Esophagus muscularis mucosa (tissue), 4 donors: ENCODE measurements at regions not wholly inside any gene's neighbourhood (a gene's known extent, or its start where the extent isn't known, plus 50 kb on each side); places are given as distances from the start of the nearest gene placed in this dataset.

ENCODE experiments used
- DNase-seq: peaks from one replicate; pipeline ENCODE4 v3.0.0-alpha.2; 2017; ENCODE audit errors: extremely low spot score
- H3K27ac ChIP-seq, 4 donors: fragments of 200-600 bp; sonication (generic); replicated peaks in 1 of 4; 1 replicate in 3 of 4; 2 replicates in 1 of 4; pipeline ENCODE4 v1.5.1; 2016 to 2019; ENCODE audit warnings: mild to moderate bottlenecking in 1 of 4
- H3K27me3 ChIP-seq, 4 donors: fragments of 200-600 bp; sonication (generic); one replicate each; pipeline versions ENCODE4 v1.5.1 to v1.6.0; 2016 to 2019
- H3K36me3 ChIP-seq, 4 donors: fragments of 200-600 bp; sonication (generic); one replicate each; pipeline ENCODE4 v1.5.1; 2016 to 2019
- H3K4me1 ChIP-seq, 4 donors: fragments of 200-600 bp; sonication (generic); one replicate each; pipeline ENCODE4 v1.5.1; 2016 to 2019
- H3K4me3 ChIP-seq, 4 donors: fragments of 200-600 bp; sonication (generic); 1 replicate in 2 of 4; 2 replicates in 2 of 4; pipeline ENCODE4 v1.5.1; 2016 to 2019; ENCODE audit warnings: mild to moderate bottlenecking in 4 of 4, moderate library complexity in 1 of 4
- H3K9me3 ChIP-seq, 4 donors: fragments of 200-600 bp; sonication (generic); 1 replicate in 3 of 4; 2 replicates in 1 of 4; pipeline ENCODE4 v1.5.1; 2016 to 2019
- EP300 ChIP-seq: sonication (generic); formaldehyde crosslinking; IDR thresholded peaks from one replicate; pipeline ENCODE4 v1.6.1; 2017; ENCODE audit warnings: antibody characterized with exemption
- POLR2A ChIP-seq: fragments of 450-650 bp; IDR thresholded peaks from one replicate; pipeline ENCODE4 v1.6.1; 2017; ENCODE audit warnings: antibody characterized with exemption, moderate library complexity, mild to moderate bottlenecking, low read depth
- POLR2AphosphoS5 ChIP-seq, 2 donors: sonication (generic); formaldehyde crosslinking; IDR thresholded peaks; one replicate each; pipeline ENCODE4 v1.6.1; 2017; ENCODE audit warnings: antibody characterized with exemption in 2 of 2
- WGBS: methylation state at CpG from one replicate; pipeline ENCODE4 v1.1.5; 2018; 5-methylcytosine and 5-hydroxymethylcytosine counted together
- intact Hi-C: fragments of 100-400 bp; cut with DNase I; formaldehyde crosslinking; loops from one replicate; pipeline ENCODE4 v1.15.1; 2023
- TF ChIP-seq, protein P1 (sequence below), 3 experiments: fragments of 200-600 bp in 2 of 3; fragments of 450-650 bp in 1 of 3; sonication (generic) in 2 of 3; IDR thresholded peaks; one replicate each; pipeline ENCODE4 v1.5.1; 2017 to 2019; ENCODE audit warnings: antibody characterized with exemption in 3 of 3, mild to moderate bottlenecking in 2 of 3, moderate library complexity in 1 of 3

DNA sequence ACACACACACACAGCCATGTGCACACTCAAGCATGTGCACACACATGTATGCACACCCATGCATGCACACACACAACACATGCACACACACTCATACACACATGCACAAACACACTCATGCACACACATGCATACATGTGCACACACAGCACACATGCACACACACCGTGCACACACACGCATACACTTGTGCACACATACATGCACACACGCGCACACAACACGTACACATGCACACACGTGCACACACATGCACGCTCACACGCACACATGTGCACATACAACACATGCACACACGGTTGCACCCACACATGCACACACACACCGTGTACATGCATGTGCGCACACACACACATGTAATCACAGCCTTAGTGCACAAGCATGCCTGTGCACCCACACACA lies 230.4 kb upstream of the GSE1 start:
- DNase-seq: no peak
- Histone ChIP-seq H3K4me1 (peaks cover 20 to 72% (median 69%) of the 10 kb centered on the region in 4 donors), H3K27ac (no peak overlapping the region), H3K4me3 (no peak overlapping the region), H3K9me3 (no peaks in the 10 kb centered on the region), H3K27me3 (no peaks in the 10 kb centered on the region), H3K36me3 (no peaks in the 10 kb centered on the region)
- WGBS: 95% methylated on average over 11 of the region's 11 CpGs
- TF ChIP-seq POLR2A (no peak), EP300 (no peak), POLR2AphosphoS5 (IDR thresholded peaks at IDR 0.05) (no peak)
- intact Hi-C loops: no loop called here

DNA sequence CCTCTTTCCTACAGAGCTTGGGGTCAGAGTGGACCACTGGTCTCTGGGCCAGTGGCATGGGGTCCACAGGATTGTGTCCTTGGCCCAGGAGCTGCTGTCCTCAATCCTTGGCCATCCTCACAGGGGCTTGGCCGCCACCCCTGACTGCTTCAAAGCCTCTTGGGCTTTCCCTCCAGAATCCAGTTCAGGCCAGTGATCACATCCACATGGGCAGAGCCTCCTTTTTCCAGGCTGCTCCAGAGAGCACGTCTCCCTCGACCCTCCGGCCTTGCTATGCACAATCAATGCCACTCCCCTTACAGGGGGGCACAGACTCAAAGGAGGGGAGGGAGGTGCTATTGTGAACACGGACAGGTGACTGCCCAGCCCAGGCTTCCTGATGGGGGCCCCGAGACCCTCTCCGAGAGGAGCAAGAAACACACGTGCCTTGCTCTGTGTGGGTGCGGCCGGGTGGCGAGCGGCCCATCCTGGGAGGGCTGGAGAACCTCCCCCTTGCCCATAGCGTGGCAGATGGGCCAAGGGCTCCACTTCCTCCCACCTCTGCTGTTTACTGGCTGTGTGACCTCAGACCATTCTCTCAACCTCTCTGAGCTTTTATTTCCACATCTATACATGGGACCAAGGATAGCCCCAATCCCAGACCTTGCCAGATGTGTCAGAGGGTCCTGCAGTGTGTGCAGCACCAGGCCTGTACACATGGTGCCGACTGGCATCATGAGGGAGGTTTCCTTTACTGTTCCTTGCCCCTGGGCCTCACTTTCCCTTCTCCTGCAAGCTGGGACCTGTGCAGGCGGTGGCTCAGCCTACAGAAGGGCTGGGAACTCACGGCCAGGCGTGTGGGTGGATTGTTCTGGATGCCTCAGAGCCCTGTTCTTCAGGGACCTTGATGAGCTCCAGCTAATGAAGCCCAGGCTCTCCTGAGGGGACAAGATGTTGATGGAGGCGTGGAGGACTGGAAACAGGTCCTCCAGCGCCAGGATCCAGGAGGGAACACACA lies 229.0 kb upstream of the GSE1 start:
- Histone ChIP-seq H3K36me3 (no peaks in the 10 kb centered on the region), H3K27me3 (no peaks in the 10 kb centered on the region), H3K27ac (no peak overlapping the region), H3K4me1 (peaks cover 8 to 58% (median 55%) of the 10 kb centered on the region in 4 donors), H3K9me3 (no peaks in the 10 kb centered on the region), H3K4me3 (no peak overlapping the region)
- intact Hi-C loops: no loop called here
- WGBS: 73% methylated on average over 10 of the region's 19 CpGs
- TF ChIP-seq POLR2AphosphoS5 (IDR thresholded peaks at IDR 0.05) (no peak), POLR2A (no peak), EP300 (no peak)
- TF ChIP-seq, protein P1, sequence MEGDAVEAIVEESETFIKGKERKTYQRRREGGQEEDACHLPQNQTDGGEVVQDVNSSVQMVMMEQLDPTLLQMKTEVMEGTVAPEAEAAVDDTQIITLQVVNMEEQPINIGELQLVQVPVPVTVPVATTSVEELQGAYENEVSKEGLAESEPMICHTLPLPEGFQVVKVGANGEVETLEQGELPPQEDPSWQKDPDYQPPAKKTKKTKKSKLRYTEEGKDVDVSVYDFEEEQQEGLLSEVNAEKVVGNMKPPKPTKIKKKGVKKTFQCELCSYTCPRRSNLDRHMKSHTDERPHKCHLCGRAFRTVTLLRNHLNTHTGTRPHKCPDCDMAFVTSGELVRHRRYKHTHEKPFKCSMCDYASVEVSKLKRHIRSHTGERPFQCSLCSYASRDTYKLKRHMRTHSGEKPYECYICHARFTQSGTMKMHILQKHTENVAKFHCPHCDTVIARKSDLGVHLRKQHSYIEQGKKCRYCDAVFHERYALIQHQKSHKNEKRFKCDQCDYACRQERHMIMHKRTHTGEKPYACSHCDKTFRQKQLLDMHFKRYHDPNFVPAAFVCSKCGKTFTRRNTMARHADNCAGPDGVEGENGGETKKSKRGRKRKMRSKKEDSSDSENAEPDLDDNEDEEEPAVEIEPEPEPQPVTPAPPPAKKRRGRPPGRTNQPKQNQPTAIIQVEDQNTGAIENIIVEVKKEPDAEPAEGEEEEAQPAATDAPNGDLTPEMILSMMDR (IDR thresholded peaks at IDR 0.05): no peak
- no peak for DNase-seq

DNA sequence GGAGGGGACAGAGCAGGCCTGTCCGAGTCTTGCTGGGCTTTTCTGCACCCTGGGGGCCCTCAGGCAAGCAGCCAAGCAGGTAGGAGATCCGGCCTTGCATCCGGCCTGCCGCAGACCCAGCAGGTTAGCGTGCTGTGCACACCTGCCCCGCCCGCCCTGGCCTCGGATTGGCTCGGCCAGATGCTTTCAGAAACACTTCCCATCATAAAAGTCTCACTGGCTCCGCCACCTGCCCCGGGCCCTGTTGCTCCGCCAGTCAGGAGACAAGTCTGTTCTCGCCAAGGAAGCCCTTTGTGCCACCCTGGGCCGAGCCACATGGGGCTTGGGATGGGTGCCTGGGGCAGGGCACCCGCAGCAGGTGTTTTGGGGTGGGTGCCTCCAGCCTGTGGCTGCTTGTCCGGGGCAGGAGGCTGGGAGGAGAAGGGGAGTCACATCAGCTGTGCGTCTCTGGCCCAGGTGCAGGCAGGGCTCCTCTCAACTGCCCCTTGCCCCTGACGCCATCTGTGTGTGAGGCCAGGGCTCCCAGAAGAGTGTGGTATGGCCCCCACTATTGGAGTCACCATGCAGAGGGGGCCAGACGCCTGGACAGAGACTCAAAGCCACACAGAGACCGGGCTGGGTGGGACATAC lies 228.2 kb upstream of the GSE1 start:
- TF ChIP-seq POLR2A (no peak), EP300 (no peak), POLR2AphosphoS5 (IDR thresholded peaks at IDR 0.05) (no peak)
- TF ChIP-seq, protein P1 (IDR thresholded peaks at IDR 0.05): no peak
- H3K9me3 ChIP-seq: no peaks in the 10 kb centered on the region
- H3K27me3 ChIP-seq: no peaks in the 10 kb centered on the region
- H3K4me1 ChIP-seq: peaks cover 8 to 56% (median 54%) of the 10 kb centered on the region in 4 donors
- intact Hi-C loops: no loop called here
- no peak for DNase-seq
- no peak overlapping the region for H3K4me3 ChIP-seq
- WGBS: 96% methylated on average over 5 of the region's 20 CpGs
- H3K36me3 ChIP-seq: no peaks in the 10 kb centered on the region
- H3K27ac ChIP-seq: no peak overlapping the region

DNA sequence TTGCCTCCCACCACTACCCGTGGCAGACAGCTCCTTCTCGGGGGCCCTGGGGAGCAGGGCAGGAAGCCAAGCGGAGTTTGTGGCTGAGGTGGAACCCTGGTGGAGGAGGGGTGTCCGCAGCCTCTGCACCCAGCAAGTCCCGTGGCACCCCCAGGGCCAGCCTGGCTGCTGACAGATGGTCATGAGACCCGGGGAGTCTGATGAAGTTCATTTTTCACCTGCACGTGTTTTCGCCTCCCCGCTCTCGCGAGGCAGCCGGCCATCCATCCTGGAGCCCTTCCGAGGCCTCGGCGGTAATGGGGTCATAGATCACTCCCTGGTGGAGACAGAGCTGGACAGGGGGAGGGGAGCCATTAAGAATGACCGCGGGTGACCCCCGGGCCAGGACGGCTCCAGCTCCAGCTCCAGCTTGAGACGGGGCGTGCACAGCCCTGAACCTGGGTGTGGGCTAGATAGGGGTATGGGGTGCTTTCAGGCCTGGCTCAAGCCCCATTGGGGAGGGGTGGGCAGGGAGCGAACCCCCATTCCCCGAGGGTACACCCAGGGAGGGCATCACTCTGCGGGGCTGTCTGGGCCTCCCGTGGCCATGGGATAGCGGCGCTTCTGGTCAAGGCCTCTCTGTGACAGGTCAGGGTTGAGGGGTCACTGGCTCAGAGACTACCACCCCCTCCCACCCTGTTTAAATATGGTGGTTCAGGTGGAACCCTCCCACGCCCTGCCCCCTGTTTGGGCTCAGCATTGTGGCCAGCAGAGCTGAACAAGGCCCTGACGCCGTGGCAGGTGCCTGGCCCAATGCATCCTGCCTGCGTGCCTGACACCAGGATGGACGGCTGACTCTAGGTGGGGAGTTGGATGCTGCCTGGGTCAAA lies 227.4 kb upstream of the GSE1 start:
- H3K4me1 ChIP-seq: peaks cover 15 to 58% (median 54%) of the 10 kb centered on the region in 4 donors
- no peak for DNase-seq
- TF ChIP-seq EP300: no peak
- TF ChIP-seq, protein P1 (IDR thresholded peaks at IDR 0.05): no peak
- TF ChIP-seq POLR2AphosphoS5 (IDR thresholded peaks at IDR 0.05): no peak
- TF ChIP-seq POLR2A: no peak
- H3K27me3 ChIP-seq: no peaks in the 10 kb centered on the region
- H3K9me3 ChIP-seq: no peaks in the 10 kb centered on the region
- no peak overlapping the region for H3K27ac ChIP-seq
- WGBS: 83% methylated on average over 19 of the region's 32 CpGs
- H3K36me3 ChIP-seq: no peaks in the 10 kb centered on the region
- intact Hi-C loops: no loop called here
- no peak overlapping the region for H3K4me3 ChIP-seq
